Fibroblast of pulmonary artery (primary cell): ENCODE measurements at regions not wholly inside any gene's neighbourhood (a gene's known extent, or its start where the extent isn't known, plus 50 kb on each side); places are given as distances from the start of the nearest gene placed in this dataset.

Experiments used
- DNase-seq: peaks from one replicate; pipeline ENCODE4 v3.0.0-alpha.2; 2010; ENCODE audit warnings: low read depth
- H3K4me3 ChIP-seq: replicated peaks from 2 replicates; pipeline ENCODE4 v1.5.1; 2011; ENCODE audit warnings: low read depth, mild to moderate bottlenecking, control low read depth, low read length, moderate library complexity
- CTCF ChIP-seq: IDR thresholded peaks from 2 replicates; pipeline ENCODE4 v1.5.1; 2011; ENCODE audit warnings: mild to moderate bottlenecking, control low read depth, low read length, inconsistent platforms; ENCODE audit errors: missing control alignments

- H3K4me3 ChIP-seq, result no peak overlapping the region
- no peak for TF ChIP-seq CTCF
- DNase-seq, result no peak
Measured at GRCh38 chr11:29578806-29579205, 438.0 kb downstream of the KCNA4 start.

GRCh38 chr11:29564486-29564885 is 452.3 kb downstream of the KCNA4 start:
- H3K4me3 ChIP-seq, result no peak overlapping the region
- no peak for TF ChIP-seq CTCF
- no peak for DNase-seq

- TF ChIP-seq CTCF, result no peak
- peak; percentile 9 for DNase-seq
- no peak overlapping the region for H3K4me3 ChIP-seq
Measured at GRCh38 chr11:29562183-29562582, 454.6 kb downstream of the KCNA4 start.

- DNase-seq, result no peak
- no peak overlapping the region for H3K4me3 ChIP-seq
- TF ChIP-seq CTCF, result no peak
Measured at GRCh38 chr11:29553990-29554389, 462.8 kb downstream of the KCNA4 start.

GRCh38 chr11:29538339-29539036 is 478.3 kb downstream of the KCNA4 start:
- no peak overlapping the region for H3K4me3 ChIP-seq
- no peak for DNase-seq
- TF ChIP-seq CTCF, result no peak

GRCh38 chr11:29534836-29535235 is 482.0 kb downstream of the KCNA4 start:
- no peak overlapping the region for H3K4me3 ChIP-seq
- no peak for DNase-seq
- no peak for TF ChIP-seq CTCF

- no peak for DNase-seq
- no peak for TF ChIP-seq CTCF
- H3K4me3 ChIP-seq, result no peak overlapping the region
Measured at GRCh38 chr11:29530961-29531360, 485.9 kb downstream of the KCNA4 start.
